Glomerular endothelial cell (primary cell): ENCODE measurements at regions not wholly inside any gene's neighbourhood (a gene's known extent, or its start where the extent isn't known, plus 50 kb on each side); places are given as distances from the start of the nearest gene placed in this dataset.
"Not testable (repeated sequence)": the region's sequence is repeated elsewhere in the genome, so short reads cannot be mapped to it uniquely, and the experiment has no call there.

Source experiments
- DNase-seq: peaks from one replicate; pipeline ENCODE4 v3.0.0-alpha.2; 2011; ENCODE audit warnings: low read depth, low spot score; ENCODE audit errors: extremely low read depth

DNA sequence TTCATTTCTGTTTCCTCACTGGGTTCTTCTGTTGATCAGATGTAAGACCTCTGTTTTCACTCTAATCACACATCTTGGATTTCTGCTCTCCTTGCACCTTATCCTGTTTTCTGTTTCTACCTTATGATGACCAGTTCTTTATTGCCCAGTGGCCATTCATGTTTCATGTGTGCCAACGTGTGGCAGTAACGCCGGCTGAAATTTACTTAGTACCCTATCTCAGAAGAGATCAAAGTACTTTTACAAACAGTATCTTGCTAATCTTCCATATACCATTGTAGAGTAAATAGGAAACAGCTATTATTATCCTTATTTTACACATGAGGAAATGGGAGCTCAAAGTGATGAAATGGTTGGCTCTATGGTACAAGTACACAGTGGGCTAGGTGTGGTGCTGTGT lies 74.0 kb downstream of the GATA3 start:
- no peak for DNase-seq

DNA sequence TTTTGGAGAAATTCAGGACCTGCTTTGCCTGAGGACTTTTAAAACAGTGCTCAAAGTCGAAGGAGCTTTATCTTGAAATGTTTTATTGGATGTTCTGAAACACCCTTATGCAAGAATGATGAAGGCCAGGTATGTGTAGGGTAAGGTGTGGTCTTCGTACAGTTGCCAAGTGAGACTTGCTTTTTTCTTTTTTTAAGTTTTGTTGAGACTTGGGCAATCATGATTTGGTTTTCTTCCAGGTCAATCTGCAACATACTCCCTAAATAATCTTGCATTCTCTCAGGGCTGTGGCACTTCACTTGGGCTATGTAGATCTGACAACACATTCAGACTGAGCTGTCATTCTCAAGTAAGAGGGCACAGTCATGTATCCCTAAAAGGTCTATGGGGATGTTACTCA lies 75.0 kb downstream of the GATA3 start:
- DNase-seq, result no peak

DNA sequence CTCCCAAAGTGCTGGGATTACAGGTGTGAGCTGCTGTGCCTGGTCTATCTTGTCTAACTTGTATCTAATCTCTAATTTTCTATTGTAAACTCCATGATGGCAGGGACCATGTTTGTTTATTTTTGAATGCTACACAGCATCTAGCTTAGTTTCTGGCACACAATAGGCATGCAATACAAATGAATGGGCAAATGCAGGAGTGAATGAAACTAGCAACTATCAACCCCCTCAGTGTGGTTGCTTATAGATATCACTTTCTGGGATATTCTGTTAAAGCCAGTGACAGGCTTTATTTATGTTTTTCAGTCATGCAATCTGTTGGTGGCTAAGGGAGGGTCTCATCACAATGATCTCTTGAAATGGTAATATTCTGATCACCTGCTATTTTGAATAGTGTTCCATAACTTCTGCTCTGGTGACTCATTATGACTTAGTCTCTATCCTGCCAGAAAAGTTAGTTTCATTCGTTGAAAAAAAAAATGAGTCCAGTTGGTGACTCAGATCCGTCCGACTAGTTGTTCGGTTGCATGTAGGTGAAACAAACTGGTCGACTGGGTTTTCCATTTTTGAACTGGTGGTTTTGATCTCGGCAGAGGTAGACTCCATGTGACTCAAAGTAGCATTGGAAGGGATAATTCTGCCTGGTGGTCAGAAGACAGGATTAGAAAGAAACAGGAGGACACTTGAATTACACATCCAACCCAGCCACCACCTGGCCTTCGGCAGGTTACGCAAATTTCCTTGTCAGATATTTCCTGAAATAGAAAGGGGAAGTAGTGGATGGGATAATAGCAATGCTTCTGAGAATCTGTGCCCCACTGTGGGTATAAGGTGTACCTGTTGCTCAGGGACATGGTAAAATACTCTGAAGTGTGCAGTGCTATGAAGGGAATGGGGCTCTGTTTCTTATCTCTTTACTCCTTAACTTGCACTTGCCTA lies 76.8 kb downstream of the GATA3 start:
- no peak for DNase-seq

DNA sequence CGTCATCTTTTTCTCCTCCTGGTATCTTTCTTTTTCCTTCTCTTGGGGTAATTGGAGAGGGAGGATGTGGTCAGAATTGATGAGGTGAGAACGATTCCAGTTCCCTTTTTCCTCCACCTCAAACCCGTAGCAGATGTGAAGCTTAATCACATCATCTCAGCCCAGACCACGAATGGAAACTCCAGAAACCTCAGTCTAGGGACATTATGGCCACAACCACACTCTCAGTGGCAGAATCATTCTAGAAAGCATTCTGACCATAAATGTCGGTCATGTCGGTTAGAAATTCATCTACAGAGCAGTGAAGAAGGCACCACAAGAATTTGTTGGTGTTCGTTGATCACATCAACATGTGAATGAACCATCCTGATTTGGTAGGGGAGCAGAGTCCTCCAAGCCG lies 78.7 kb downstream of the GATA3 start:
- no peak for DNase-seq

DNA sequence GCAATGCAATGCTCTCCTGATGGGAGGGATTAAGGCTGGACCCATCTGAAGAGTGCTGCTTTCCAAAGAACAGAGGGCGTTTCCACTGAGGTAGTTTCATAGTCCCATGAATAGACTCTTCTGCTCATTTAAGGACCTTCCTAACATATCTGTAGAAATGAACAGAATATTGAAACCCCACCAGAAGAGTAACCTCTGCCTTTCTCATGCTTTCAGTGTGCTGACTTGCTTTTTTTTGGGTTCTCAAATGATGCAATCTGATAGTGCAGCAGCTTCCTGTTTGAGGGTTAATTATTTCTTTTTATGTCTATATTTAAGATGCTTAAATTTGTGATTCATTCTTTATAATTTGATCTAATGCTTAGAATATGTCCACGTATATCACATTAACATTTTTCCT lies 82.2 kb downstream of the GATA3 start:
- DNase-seq, result no peak

DNA sequence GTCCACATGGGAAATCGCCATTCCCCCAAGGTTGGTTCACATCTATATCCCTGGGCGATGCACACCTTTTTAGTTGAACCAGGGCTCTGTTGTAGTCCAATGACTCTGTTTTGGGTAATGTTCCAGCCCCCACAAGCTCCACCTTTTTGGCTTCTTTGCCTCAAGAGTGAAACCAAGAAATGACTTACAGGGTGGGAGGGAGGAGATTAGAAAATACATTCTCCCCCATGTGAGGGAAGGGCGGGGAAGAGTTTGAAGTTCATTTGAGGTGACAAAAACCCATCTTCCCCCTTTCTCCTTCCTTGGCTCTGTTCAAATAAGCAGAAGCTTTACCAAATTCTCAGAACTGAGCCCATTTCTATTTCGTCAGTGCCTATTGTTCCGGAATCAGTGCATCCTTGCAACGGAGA lies 82.8 kb downstream of the GATA3 start:
- no peak for DNase-seq

DNA sequence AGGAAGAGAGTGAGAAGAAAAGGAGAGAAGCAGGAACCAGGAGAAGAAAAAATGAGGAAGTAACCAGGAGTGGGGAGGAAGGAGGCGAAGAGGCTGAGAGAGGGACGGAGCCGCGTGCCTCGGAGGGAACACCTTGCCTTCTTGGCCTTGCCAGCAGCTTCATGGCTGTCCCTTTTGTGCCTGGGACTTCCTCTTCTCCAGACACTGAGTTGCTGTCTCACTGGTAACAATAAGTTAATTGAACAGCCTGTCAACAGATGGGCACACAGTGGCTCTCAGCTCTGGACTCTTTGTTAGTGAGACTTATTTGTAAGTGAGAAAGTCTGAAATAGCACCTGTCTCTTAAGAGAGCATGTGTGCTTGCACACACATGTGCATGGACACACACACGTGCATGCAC lies 83.2 kb downstream of the GATA3 start:
- no peak for DNase-seq

DNA sequence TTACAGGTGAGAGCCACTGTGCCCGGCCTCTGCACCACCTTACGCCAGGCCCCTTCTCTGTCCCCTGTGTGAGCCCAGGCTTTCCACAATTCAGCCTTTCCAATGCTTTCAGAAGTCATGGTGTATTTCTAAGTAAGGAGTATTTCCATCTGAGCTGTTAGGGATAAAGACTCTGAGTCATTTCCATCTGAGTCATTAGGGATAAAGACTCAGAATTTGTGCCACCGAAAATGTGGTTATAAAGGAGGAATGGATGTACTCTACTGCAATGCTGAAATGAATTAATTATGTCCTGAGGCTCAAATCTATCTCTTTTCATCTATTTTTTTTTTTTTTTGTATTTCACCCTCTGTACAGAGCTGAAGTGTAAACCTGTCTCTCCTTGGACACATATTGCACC lies 84.0 kb downstream of the GATA3 start:
- no peak for DNase-seq

DNA sequence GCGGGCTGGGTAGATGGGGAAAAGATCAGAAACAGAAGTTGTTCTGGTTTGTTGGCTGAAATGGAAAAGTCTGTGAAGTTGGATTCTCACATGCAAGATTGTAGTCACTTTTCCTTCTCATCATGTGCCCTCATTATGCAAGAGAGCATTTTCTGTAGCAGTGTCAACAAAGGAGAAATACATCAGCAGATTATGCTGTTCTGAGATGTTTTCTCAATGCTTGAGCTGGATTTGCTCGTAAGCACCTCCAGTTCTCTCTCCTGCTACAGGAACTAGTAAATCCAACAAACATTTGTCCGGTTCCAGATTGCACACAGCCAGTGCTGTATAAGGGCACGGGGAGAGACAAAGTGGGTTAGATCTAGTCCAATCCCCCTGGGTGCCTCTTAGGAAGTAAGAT lies 90.0 kb downstream of the GATA3 start:
- no peak for DNase-seq

DNA sequence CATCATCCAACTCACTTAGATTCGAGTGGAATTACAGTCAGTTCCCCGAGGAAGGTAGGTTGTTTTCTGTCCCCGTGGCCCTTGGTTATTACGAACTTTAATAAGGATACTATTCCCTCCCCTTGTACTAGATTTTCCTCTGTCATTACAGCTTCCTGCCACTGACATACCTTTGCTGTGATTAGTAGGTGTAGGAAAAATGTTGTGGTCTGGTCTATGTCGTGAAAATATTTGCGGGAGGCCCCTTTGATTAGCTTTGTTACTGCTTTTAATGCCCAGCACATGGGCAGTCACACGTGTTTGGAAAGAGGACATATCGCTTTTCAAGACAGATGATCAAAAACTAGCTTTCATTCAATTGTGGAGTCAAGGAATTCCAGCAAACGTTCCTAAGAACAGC lies 92.2 kb downstream of the GATA3 start:
- no peak for DNase-seq

DNA sequence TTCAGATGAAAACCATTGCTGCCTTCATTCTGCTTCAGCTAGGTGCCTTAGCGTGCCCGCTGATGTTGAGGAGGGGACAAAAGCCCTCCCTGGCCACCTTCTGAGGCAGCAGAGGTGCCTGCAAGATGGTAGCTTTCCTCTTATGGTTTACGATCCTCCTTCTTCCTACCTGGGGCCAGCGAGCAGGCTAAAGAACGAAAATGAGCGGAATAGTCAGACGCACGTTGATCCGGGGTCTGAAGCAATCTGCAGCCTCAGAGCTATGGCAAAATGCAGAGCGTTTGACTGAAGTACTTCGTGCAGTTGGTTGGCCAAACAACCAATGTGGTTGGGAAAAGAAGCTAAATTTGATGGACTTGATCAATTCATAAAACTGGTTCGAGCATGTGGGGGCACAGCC lies 95.5 kb downstream of the GATA3 start:
- DNase-seq, result no peak

DNA sequence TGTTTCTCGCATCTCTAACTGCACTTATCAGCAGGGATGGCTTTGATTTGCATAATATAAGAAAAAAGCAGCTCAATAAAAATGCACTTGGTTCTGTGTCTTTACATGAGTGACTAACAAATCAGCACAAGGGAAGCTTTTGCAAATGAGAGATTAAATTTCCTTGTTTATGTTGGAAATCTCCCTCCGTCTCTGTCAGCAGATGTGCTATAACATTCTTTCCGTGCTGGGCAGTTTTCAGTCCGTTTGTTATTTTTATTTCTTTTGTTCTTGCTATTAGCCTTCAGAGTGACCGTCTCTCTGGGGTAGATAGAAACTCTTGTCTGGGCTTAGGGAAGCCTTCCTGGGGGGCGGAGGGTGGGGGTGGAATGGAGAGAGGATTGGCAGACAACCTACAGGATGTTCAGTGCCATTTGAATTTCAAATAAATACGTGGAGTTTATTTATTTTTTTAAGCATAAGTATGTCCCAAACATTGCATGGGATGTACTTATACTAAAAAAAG lies 96.0 kb downstream of the GATA3 start:
- no peak for DNase-seq

DNA sequence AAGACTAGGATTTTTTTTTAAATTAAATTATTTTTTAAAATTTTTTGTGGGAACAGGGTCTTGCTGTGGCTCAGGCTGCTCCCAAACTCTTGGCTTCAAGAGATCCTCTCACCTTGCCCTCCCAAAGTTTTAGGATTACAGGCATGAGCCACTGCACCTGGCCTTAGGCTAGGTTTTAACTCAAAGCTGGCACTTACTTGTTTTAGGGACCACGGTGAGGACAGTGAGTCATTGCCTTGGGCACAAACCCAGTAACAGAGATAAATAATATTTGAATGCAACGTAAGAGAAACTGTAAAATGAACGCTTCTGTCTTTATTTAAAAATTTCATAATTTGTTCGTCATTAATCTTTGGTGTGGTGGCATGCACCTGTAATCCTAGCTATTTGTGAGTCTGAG lies 96.6 kb downstream of the GATA3 start:
- no peak for DNase-seq

DNA sequence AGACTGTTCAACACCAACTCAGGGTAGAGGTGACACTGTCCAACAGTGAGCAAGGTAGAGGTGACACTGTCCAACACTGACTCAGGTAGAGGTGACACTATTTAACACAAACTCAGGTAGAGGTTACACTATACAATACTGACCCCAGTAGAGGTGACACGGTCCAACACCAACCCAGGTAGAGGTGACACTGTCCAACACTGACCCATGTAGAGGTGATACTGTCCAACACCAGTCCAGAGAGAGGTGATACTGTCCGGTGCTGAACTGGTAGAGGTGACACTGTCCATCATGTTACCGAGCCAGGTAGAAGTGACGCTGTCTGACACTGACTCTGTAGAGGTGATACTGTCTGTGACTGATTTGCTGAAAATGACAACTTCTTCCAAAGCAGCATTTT lies 102.4 kb downstream of the GATA3 start:
- DNase-seq, result no peak

DNA sequence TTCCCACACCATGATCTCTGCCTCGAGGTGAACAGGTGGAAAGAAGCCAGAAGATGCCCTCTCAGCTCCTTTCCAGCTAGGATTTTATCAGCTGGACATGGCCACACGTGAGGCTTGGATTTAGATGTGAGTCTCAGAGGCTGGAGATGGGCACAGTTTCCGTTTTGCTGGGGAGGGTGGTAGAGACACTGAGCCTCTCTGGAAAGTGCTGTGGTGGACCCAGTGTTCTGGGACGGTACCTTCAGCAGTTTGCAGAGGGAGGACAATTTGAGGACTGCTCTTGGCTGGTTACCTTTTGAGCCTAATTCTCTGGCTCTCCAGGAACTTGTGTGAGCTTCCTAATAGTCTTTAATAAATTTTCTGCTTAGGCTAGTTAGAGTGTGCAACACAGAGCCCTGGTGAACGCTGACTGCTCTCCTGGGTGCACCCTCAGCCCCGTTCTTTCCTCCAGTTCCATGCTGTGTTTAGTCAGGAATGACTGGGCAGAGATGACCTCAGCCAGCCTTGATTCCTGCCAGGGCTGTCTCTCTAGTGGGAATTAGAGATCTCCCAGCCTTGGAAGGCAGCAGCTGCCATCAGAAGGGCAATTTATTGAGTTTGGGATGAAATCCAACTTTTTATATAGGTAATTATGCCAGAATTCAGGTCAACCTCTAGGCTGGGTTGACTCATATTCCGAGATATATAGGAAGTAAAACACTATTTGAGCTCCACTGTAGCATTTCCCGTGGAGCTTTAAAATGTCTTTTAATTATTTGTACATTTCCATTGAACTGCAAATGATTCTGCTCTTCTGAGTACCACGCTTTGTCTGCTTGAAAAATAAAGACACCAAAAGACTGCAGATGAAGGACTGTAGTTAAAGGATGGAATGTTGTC lies 103.9 kb downstream of the GATA3 start:
- no peak for DNase-seq

DNA sequence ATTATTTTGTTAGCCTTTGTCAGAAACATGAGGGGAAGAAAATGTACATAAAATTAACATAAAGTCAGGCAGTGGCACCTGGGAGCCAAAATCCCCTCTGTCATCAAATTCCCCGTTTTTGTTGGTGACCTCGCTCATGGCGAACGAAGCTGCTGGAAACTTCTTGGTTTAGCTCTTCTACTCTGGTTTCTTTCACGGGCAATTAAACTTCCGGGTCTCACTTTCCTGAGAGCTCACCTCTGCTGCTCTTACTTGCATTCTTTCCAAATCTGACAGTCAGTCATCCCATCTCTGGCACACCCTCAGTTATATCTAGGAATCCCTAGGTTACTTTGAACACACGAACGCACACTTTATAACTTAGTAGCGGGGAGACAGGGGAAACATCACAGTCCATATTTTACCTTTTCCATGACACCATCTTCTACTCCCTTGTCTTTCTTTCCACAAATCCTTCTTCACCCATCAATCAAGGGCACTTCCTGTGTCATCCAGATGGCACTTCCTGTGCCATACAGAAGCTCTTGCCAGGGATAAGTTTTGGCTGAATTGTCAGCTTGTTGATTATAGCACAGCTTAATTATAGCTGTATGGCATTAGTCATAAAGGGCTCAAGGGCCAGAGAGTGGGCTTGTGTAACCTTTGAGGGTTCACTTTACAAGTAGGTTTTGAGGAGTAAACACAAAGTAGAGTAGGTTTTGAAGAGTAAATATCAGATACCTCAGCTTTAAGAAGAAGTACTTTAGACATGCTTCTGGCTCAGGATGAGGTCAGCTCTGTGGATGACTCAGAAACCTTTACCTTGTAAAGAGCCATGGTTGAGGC lies 105.1 kb downstream of the GATA3 start:
- no peak for DNase-seq

DNA sequence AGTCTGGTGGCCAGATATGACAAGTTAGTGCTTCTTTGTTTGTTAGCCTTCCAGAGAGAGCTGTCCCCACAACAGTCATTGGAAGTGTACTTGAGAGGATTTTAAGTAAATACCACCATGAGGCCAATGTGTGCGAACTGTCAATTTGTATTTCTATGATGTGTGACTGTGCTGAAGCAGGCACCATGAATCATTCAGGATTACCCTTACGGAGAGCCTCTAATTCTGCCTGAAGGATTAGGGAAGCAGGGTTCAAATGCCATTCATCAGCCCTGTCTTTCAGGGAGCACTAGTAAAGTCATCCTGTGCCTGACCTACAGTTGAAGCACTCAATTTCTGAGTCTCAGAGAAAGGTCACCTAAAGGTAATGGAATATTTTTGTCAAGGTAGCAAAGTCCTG lies 109.3 kb downstream of the GATA3 start:
- DNase-seq, result no peak

DNA sequence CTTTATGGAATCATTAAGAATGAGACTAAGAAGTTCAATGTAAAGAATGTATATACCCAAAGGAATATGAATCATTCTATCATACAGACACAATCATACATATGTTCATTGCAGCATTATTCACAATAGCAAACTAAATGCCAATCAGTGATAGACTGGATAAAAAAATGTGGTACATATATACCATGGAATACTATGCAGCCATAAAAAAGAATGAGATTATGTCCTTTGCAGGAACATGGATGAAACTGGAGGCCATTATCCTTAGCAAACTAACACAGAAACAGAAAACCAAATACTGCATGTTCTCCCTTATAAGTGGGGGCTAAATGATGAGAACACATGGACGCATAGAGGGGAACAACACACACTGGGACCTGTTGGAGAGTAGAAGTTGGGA lies 110.2 kb downstream of the GATA3 start:
- DNase-seq, result not testable (repeated sequence)

DNA sequence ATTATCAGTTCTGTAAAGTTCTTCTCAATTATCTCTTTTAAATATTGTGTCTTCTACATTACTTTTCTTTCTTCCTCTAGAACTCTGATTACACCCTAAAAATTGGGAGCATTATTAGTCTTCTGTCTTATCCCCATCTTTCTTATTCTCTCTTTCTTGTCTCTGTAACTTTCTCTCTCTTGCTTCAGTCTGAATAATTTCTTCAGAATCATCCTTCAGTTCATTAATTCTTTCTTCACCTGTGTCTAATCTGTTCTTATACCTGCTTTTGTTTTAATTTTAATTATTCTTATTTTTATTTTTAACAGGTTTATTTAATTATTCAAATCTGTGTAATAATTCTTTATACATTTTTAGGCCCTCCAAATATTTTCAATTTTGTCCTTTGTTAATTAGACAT lies 114.3 kb downstream of the GATA3 start:
- DNase-seq, result no peak

DNA sequence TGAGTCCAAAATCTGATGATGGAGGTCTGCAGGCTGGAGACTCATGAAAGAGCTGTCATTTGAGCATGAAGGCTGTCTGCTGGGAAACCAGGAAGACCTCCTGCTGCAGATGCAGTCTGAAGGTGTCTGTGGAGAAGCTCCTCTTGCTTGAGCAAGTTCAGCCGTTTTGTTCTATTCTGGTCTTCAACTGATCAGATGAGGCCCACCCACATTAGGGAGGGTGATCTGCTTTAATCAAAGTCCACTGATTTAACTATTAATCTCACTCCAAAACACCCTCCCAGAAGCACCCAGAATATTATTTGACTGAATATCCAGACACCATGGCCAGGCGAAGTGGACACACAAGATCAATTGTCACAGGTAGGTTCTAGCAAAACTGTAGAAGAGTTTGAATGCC lies 116.5 kb downstream of the GATA3 start:
- no peak for DNase-seq

DNA sequence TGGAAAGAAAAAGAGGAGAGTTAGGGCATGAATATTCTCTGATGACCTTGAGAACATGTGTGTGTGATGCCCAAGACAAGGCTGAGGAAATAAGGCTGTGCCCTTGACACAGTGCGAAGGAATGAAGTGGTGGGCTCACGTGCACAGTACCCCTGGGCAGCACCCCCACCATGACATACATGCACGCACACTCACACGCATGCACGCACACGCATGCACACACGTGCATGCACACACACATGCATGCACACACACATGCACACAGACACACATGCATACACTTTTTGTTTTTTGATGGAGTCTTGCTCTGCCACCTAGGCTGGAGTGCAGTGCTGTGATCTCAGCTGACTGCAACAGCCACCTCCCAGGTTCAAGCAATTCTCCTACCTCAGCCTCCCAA lies 118.1 kb downstream of the GATA3 start:
- no peak for DNase-seq
